H1 (cell line): ENCODE measurements at regions not wholly inside any gene's neighbourhood (a gene's known extent, or its start where the extent isn't known, plus 50 kb on each side); places are given as distances from the start of the nearest gene placed in this dataset.

Experiments
- SAP30 ChIP-seq: fragments of 300-600 bp; sonication (generic); IDR thresholded peaks from 2 replicates; pipeline ENCODE4 v1.7.1; 2012; ENCODE audit warnings: low read length, moderate library complexity, mild to moderate bottlenecking, inconsistent platforms; ENCODE audit not compliant: insufficient read depth, insufficient replicate concordance

- TF ChIP-seq SAP30 = no peak
Observed at GRCh38 chr20:56964901-56965300, 301.5 kb downstream of the BMP7 start (continued).
